ENCODE measurements at regions not wholly inside any gene's neighbourhood (a gene's known extent, or its start where the extent isn't known, plus 50 kb on each side); places are given as distances from the start of the nearest gene placed in this dataset.
"Not testable (repeated sequence)": the region's sequence is repeated elsewhere in the genome, so short reads cannot be mapped to it uniquely, and the experiment has no call there.

GRCh38 chr4:107359208-107359607 lies 323.1 kb upstream of the DKK2 start:
- Mint-ChIP-seq H3K36me3 (ENCODE audit: unreplicated experiment) (no peaks in the 10 kb centered on the region), H3K27ac (ENCODE audit: unreplicated experiment) (no peak overlapping the region), H3K4me1 (ENCODE audit: low read depth, unreplicated experiment) (no peaks in the 10 kb centered on the region), H3K4me3 (ENCODE audit: unreplicated experiment) (no peak overlapping the region), H3K9me3 (ENCODE audit: unreplicated experiment) (no peaks in the 10 kb centered on the region), H3K27me3 (ENCODE audit: unreplicated experiment) (no peaks in the 10 kb centered on the region)
- no peak for TF ChIP-seq CTCF (IDR thresholded peaks at IDR 0.05; ENCODE audit: partially characterized antibody, unreplicated experiment)
- DNase-seq, result no peak

- not testable (repeated sequence) for H3K27me3 Mint-ChIP-seq (ENCODE audit: unreplicated experiment); H3K4me1 Mint-ChIP-seq (ENCODE audit: low read depth, unreplicated experiment); H3K4me3 Mint-ChIP-seq (ENCODE audit: unreplicated experiment); H3K9me3 Mint-ChIP-seq (ENCODE audit: unreplicated experiment); H3K27ac Mint-ChIP-seq (ENCODE audit: unreplicated experiment); H3K36me3 Mint-ChIP-seq (ENCODE audit: unreplicated experiment)
- peak; percentile 56 for DNase-seq
- TF ChIP-seq CTCF (IDR thresholded peaks at IDR 0.05; ENCODE audit: partially characterized antibody, unreplicated experiment), result peak; percentile 20
Measured at GRCh38 chr4:107354304-107354703, 318.2 kb upstream of the DKK2 start.

GRCh38 chr4:107351196-107351595 lies 315.1 kb upstream of the DKK2 start:
- no peak for TF ChIP-seq CTCF (IDR thresholded peaks at IDR 0.05; ENCODE audit: partially characterized antibody, unreplicated experiment)
- Mint-ChIP-seq H3K27ac (ENCODE audit: unreplicated experiment) (no peak overlapping the region), H3K27me3 (ENCODE audit: unreplicated experiment) (no peaks in the 10 kb centered on the region)

GRCh38 chr4:107349732-107350131 lies 313.6 kb upstream of the DKK2 start:
- Mint-ChIP-seq H3K27ac (ENCODE audit: unreplicated experiment) (no peak overlapping the region), H3K4me1 (ENCODE audit: low read depth, unreplicated experiment) (peaks cover 5% of the 10 kb centered on the region), H3K9me3 (ENCODE audit: unreplicated experiment) (no peaks in the 10 kb centered on the region), H3K4me3 (ENCODE audit: unreplicated experiment) (no peak overlapping the region), H3K27me3 (ENCODE audit: unreplicated experiment) (no peaks in the 10 kb centered on the region), H3K36me3 (ENCODE audit: unreplicated experiment) (no peaks in the 10 kb centered on the region)
- TF ChIP-seq CTCF (IDR thresholded peaks at IDR 0.05; ENCODE audit: partially characterized antibody, unreplicated experiment), result no peak
- DNase-seq, result no peak

More at GRCh38 chr4:107351196-107351595, 315.1 kb upstream of the DKK2 start:
- H3K4me1 Mint-ChIP-seq (ENCODE audit: low read depth, unreplicated experiment), result peaks cover 5% of the 10 kb centered on the region
- no peaks in the 10 kb centered on the region for H3K36me3 Mint-ChIP-seq (ENCODE audit: unreplicated experiment)
- H3K9me3 Mint-ChIP-seq (ENCODE audit: unreplicated experiment), result no peaks in the 10 kb centered on the region
- DNase-seq, result no peak
- no peak overlapping the region for H3K4me3 Mint-ChIP-seq (ENCODE audit: unreplicated experiment)

- Mint-ChIP-seq H3K4me3 (ENCODE audit: unreplicated experiment) (no peak overlapping the region), H3K27me3 (ENCODE audit: unreplicated experiment) (no peaks in the 10 kb centered on the region), H3K27ac (ENCODE audit: unreplicated experiment) (no peak overlapping the region), H3K4me1 (ENCODE audit: low read depth, unreplicated experiment) (peaks cover 5% of the 10 kb centered on the region), H3K36me3 (ENCODE audit: unreplicated experiment) (no peaks in the 10 kb centered on the region), H3K9me3 (ENCODE audit: unreplicated experiment) (no peaks in the 10 kb centered on the region)
- TF ChIP-seq CTCF (IDR thresholded peaks at IDR 0.05; ENCODE audit: partially characterized antibody, unreplicated experiment), result no peak
- peak; percentile 19 for DNase-seq
Measured at GRCh38 chr4:107349266-107349665, 313.2 kb upstream of the DKK2 start.
